AG10803 (cell line): ENCODE measurements at regions not wholly inside any gene's neighbourhood (a gene's known extent, or its start where the extent isn't known, plus 50 kb on each side); places are given as distances from the start of the nearest gene placed in this dataset.

Experiments used
- DNase-seq: peaks from one replicate; pipeline ENCODE4 v3.0.0; 2010; ENCODE audit warnings: low read depth
- H3K4me3 ChIP-seq: 2 replicates; pipeline ENCODE4 v1.5.1; 2011; ENCODE audit warnings: mild to moderate bottlenecking, low read length, control low read depth
- TF ChIP-seq, protein P1 (sequence below): conservative IDR thresholded peaks from 2 replicates; pipeline ENCODE4 v1.5.1; 2011; ENCODE audit warnings: mild to moderate bottlenecking, low read length, control low read depth, inconsistent platforms

DNA sequence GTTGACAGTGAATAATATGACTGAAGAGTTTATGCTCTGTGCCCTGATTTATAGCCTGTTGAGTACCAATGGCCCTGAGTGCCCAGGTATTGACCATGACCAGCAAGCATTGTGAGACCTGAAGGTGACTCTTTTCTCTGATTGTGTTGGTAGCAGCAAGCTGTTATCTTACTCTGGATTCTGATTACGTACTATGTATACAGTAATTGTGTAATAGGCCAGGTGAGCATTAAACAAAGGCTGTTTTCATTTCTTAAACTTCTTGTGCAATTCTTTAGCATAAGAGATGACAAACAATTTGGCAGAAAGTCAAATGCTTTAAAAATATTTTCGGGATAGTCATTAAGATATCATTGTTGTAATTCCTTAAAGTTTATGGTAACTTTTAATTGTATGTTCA, 111.7 kb upstream of the PTPRK start:
- DNase-seq, result no peak
- no peak overlapping the region for H3K4me3 ChIP-seq
- TF ChIP-seq, protein P1, sequence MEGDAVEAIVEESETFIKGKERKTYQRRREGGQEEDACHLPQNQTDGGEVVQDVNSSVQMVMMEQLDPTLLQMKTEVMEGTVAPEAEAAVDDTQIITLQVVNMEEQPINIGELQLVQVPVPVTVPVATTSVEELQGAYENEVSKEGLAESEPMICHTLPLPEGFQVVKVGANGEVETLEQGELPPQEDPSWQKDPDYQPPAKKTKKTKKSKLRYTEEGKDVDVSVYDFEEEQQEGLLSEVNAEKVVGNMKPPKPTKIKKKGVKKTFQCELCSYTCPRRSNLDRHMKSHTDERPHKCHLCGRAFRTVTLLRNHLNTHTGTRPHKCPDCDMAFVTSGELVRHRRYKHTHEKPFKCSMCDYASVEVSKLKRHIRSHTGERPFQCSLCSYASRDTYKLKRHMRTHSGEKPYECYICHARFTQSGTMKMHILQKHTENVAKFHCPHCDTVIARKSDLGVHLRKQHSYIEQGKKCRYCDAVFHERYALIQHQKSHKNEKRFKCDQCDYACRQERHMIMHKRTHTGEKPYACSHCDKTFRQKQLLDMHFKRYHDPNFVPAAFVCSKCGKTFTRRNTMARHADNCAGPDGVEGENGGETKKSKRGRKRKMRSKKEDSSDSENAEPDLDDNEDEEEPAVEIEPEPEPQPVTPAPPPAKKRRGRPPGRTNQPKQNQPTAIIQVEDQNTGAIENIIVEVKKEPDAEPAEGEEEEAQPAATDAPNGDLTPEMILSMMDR, result no peak

DNA sequence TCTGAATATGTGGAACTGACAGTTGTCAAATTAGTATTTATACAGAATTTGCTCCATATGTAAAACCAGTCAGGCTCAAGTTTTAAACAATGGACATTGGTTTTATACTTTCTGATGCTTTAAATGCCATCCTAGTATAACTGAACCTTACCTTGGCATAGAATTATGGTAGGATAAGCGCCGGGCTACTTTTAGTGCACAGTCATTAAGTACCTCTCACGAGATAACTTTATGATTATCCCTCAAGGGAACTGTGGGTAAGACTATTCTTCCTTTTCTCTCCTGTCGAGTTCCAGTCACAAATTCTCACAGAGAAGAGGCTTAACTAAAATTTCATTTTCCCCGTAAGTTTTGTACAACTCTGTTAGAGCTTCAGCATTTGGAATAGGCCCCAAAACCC, 110.6 kb upstream of the PTPRK start:
- no peak overlapping the region for H3K4me3 ChIP-seq
- DNase-seq, result no peak
- TF ChIP-seq, protein P1, result no peak

DNA sequence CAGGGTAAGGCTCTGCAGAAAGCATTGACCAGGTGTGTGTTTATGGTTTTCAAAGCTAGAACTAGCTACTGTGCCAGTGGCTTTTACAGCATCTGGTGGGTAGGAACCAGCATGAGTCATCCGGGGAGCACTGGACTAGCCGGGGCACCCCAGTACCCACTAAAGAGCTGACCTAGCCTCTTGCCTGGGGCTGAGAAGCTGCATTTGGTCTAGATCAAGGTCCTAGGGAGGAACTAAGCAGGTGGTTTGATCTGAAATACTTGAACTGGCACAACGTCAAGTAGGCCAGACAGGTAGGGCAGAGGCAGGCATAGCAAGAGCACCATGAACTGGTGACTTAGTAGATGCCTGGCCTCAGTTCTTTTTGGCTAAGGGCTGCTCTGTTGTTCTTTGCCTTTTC, 109.8 kb upstream of the PTPRK start:
- DNase-seq, result no peak
- no peak overlapping the region for H3K4me3 ChIP-seq
- TF ChIP-seq, protein P1, result no peak

DNA sequence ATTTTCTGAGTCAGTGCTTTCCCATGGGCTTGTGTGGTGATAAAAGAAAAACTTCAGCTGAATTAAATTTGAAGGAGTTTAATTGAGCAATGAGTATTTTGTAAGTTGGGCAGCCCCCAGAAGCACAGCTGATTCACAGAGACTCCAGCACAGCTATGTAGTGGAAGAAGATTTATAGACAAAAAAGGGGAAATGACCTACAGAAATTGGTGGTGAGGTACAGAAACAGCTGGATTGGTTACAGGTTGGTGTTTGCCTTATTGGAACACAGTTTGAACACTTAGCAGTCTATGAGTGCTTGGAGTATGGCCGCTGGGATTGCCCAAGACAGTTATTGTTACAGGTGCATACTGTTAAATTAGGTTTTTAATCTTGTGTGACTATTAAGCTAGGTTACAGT, 96.9 kb upstream of the PTPRK start:
- no peak overlapping the region for H3K4me3 ChIP-seq
- TF ChIP-seq, protein P1, result no peak
- DNase-seq, result no peak

DNA sequence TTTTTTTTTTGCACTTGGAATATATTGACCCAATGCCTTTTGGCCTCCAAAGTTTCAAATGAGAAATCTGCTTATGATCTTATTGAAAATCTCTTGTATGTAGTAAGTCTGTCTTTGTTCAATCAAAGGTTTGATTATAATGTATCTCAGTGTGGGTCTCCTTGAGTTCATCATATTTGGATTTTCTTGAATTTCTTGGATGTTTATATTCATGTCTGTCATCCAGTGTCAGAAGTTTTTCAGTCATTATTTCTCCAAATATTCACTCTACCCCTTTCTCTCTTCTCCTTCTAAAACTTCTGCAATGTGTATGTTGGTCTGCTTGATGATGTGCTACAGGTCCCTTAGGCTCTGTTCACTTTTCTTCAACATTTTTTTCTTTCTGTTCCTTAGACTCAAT, 95.9 kb upstream of the PTPRK start:
- no peak overlapping the region for H3K4me3 ChIP-seq
- no peak for DNase-seq
- TF ChIP-seq, protein P1, result no peak

DNA sequence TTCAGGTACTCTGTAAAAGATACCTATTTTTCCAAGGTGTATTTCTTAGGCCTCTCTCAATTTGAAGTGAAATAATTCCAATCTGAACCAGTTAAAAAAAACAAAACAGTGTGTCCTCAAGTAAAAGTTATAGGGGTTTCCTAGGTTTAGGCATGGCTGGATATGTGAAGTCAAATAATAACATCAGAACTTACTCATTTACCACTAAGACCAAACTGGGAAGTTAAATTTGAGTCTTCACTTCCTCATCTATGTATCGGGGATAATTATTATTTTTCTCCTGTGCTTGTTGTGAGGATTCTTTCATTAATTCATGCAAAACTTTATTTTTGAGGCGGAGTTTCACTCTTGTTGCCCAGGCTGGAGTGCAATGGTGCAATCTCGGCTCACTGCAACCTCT, 86.2 kb upstream of the PTPRK start:
- TF ChIP-seq, protein P1, result no peak
- no peak for DNase-seq
- no peak overlapping the region for H3K4me3 ChIP-seq

DNA sequence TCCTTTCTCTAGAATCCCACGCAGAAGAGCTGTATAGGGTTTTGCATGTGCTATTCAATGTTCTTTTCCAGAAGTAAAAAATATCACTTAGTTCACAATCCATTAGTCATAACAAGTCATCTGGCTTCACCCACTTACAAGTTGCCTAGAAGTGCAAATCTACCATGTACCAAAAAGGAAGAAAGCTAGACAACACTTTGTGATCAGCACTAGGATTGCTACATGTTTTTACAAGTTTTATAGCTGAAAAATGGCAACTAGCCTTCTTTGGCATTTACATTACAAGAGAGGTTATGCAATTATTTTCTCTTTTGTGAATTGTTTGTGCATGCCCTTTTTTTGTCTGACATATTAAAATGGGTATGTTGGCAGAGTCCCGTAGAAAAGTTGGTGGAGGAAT, 85.6 kb upstream of the PTPRK start:
- TF ChIP-seq, protein P1, result no peak
- DNase-seq, result peak; percentile 73

More for the DNA sequence above, 85.6 kb upstream of the PTPRK start:
- no peak overlapping the region for H3K4me3 ChIP-seq
